ENCODE measurements at regions not wholly inside any gene's neighbourhood (a gene's known extent, or its start where the extent isn't known, plus 50 kb on each side); places are given as distances from the start of the nearest gene placed in this dataset.

- no peaks in the 10 kb centered on the region for H3K9me1 ChIP-seq (ENCODE audit: control insufficient read depth, extremely low read depth, insufficient read depth, low read length)
- H3K4me2 ChIP-seq (ENCODE audit: control insufficient read depth, extremely low read depth, insufficient read depth, low read depth, low read length) = no peak overlapping the region
- H3K27ac ChIP-seq (ENCODE audit: control insufficient read depth, insufficient read depth, low read length) = no peak overlapping the region
- no peak overlapping the region for H2AFZ ChIP-seq (ENCODE audit: control insufficient read depth, low read length)
- H3K9ac ChIP-seq (ENCODE audit: control insufficient read depth, extremely low read depth, insufficient read depth, low read length) = no peak overlapping the region
- H3K4me3 ChIP-seq (ENCODE audit: control insufficient read depth in 2 of 3, extremely low read depth in 1 of 3, insufficient read depth in 2 of 3, low read depth in 1 of 3, low read length in 3 of 3) = no peak overlapping the region
- no peaks in the 10 kb centered on the region for H3K4me1 ChIP-seq (ENCODE audit: control insufficient read depth, extremely low read depth, insufficient read depth, low read length)
- no peak for TF ChIP-seq EZH2 (IDR thresholded peaks at IDR 0.05; ENCODE audit: low read length)
- TF ChIP-seq CTCF (optimal IDR thresholded peaks at IDR 0.05 in 1 of 3, IDR thresholded peaks at IDR 0.05 in 1 of 3, conservative IDR thresholded peaks at IDR 0.05 in 1 of 3; ENCODE audit: extremely low read depth in 1 of 3, insufficient read depth in 2 of 3, low read length in 3 of 3) = no peak
- H3K9me3 ChIP-seq (ENCODE audit: control insufficient read depth, low read depth, low read length) = no peaks in the 10 kb centered on the region
- no peaks in the 10 kb centered on the region for H3K79me2 ChIP-seq (ENCODE audit: control insufficient read depth, insufficient read depth, low read length)
- H3K27me3 ChIP-seq (ENCODE audit: control insufficient read depth, extremely low read depth, insufficient read depth, low read length) = no peaks in the 10 kb centered on the region
- H4K20me1 ChIP-seq (ENCODE audit: control insufficient read depth, extremely low read depth, insufficient read depth, low read length) = no peaks in the 10 kb centered on the region
- no peaks in the 10 kb centered on the region for H3K36me3 ChIP-seq (ENCODE audit: control insufficient read depth in 2 of 2, extremely low read depth in 1 of 2, insufficient read depth in 2 of 2, low read length in 2 of 2)
- no peak for FAIRE-seq
- DNase-seq (ENCODE audit: low read depth, low spot score) = no peak
- dilution Hi-C loops (cut with MboI; ENCODE audit: extremely low pct_ligation_motif_present, low sequenced_read_pairs) = no loop called here
Observed at GRCh38 chr17:53321651-53322050, 501.1 kb upstream of the KIF2B start.

GRCh38 chr17:53319947-53320346 lies 502.8 kb upstream of the KIF2B start:
- no peak for DNase-seq (ENCODE audit: low read depth, low spot score)
- H2AFZ ChIP-seq (ENCODE audit: control insufficient read depth, low read length) = no peak overlapping the region
- H3K4me1 ChIP-seq (ENCODE audit: control insufficient read depth, extremely low read depth, insufficient read depth, low read length) = no peaks in the 10 kb centered on the region
- H4K20me1 ChIP-seq (ENCODE audit: control insufficient read depth, extremely low read depth, insufficient read depth, low read length) = no peaks in the 10 kb centered on the region
- no peak overlapping the region for H3K27ac ChIP-seq (ENCODE audit: control insufficient read depth, insufficient read depth, low read length)
- no peak overlapping the region for H3K4me2 ChIP-seq (ENCODE audit: control insufficient read depth, extremely low read depth, insufficient read depth, low read depth, low read length)
- no peak overlapping the region for H3K9ac ChIP-seq (ENCODE audit: control insufficient read depth, extremely low read depth, insufficient read depth, low read length)
- no peaks in the 10 kb centered on the region for H3K79me2 ChIP-seq (ENCODE audit: control insufficient read depth, insufficient read depth, low read length)
- FAIRE-seq = no peak
- no peak for TF ChIP-seq CTCF (optimal IDR thresholded peaks at IDR 0.05 in 1 of 3, IDR thresholded peaks at IDR 0.05 in 1 of 3, conservative IDR thresholded peaks at IDR 0.05 in 1 of 3; ENCODE audit: extremely low read depth in 1 of 3, insufficient read depth in 2 of 3, low read length in 3 of 3)
- TF ChIP-seq EZH2 (IDR thresholded peaks at IDR 0.05; ENCODE audit: low read length) = no peak
- no peaks in the 10 kb centered on the region for H3K36me3 ChIP-seq (ENCODE audit: control insufficient read depth in 2 of 2, extremely low read depth in 1 of 2, insufficient read depth in 2 of 2, low read length in 2 of 2)
- no peaks in the 10 kb centered on the region for H3K9me1 ChIP-seq (ENCODE audit: control insufficient read depth, extremely low read depth, insufficient read depth, low read length)
- dilution Hi-C loops (cut with MboI; ENCODE audit: extremely low pct_ligation_motif_present, low sequenced_read_pairs) = no loop called here
- H3K9me3 ChIP-seq (ENCODE audit: control insufficient read depth, low read depth, low read length) = no peaks in the 10 kb centered on the region
- no peaks in the 10 kb centered on the region for H3K27me3 ChIP-seq (ENCODE audit: control insufficient read depth, extremely low read depth, insufficient read depth, low read length)
- H3K4me3 ChIP-seq (ENCODE audit: control insufficient read depth in 2 of 3, extremely low read depth in 1 of 3, insufficient read depth in 2 of 3, low read depth in 1 of 3, low read length in 3 of 3) = no peak overlapping the region
